ENCODE measurements at regions not wholly inside any gene's neighbourhood (a gene's known extent, or its start where the extent isn't known, plus 50 kb on each side); places are given as distances from the start of the nearest gene placed in this dataset.
A peak's percentile ranks its signal among the peaks of the same experiment; 100 is the strongest.

- Histone ChIP-seq H3K9me3 (replicated peaks in 1 of 11) (peaks cover 2 to 14% (median 8%) of the 10 kb centered on the region in 11 experiments; a peak in 18 of 22 replicates), H4K20me1 (no peaks in the 10 kb centered on the region), H3K27ac (peak overlapping the region in 3 of 11 experiments; percentile 68 to 81 (median 80); a peak in 6 of 22 replicates), H3K27me3 (no peaks in the 10 kb centered on the region), H3K4me2 (peak overlapping the region in 3 of 11 experiments; percentile 60 to 90 (median 89); a peak in 6 of 22 replicates), H3K36me3 (no peaks in the 10 kb centered on the region), H3K9ac (peak overlapping the region in 3 of 11 experiments; percentile 46 to 66 (median 58); a peak in 5 of 22 replicates), H3K4me1 (peaks cover 0 to 39% (median 0%) of the 10 kb centered on the region in 10 experiments; a peak in 6 of 20 replicates), H3K4me3 (peak overlapping the region in 1 of 10 experiments; percentile 35; a peak in 3 of 20 replicates)
- TF ChIP-seq Cebpa-rat (IDR thresholded peaks at IDR 0.05), result no peak
Measured at GRCh38 chr17:69853541-69854224, 221.3 kb upstream of the KCNJ16 start.

GRCh38 chr17:69854225-69854780 is 220.7 kb upstream of the KCNJ16 start:
- Histone ChIP-seq H3K4me1 (peaks cover 0 to 39% (median 0%) of the 10 kb centered on the region in 10 experiments; a peak in 6 of 20 replicates), H3K27ac (peak overlapping the region in 3 of 11 experiments; percentile 68 to 81 (median 80); a peak in 6 of 22 replicates), H3K9me3 (replicated peaks in 1 of 11) (peaks cover 6 to 19% (median 11%) of the 10 kb centered on the region in 11 experiments; a peak in 18 of 22 replicates), H3K27me3 (no peaks in the 10 kb centered on the region), H3K9ac (peak overlapping the region in 3 of 11 experiments; percentile 46 to 66 (median 58); a peak in 5 of 22 replicates), H3K4me3 (no peak overlapping the region), H3K4me2 (peak overlapping the region in 3 of 11 experiments; percentile 60 to 90 (median 89); a peak in 6 of 22 replicates), H4K20me1 (no peaks in the 10 kb centered on the region), H3K36me3 (no peaks in the 10 kb centered on the region)
- TF ChIP-seq Cebpa-rat (IDR thresholded peaks at IDR 0.05), result no peak

GRCh38 chr17:69856946-69857345 is 218.1 kb upstream of the KCNJ16 start:
- Histone ChIP-seq H3K36me3 (no peaks in the 10 kb centered on the region), H3K4me1 (peaks cover 0 to 36% (median 0%) of the 10 kb centered on the region in 10 experiments; a peak in 6 of 20 replicates), H3K4me3 (no peak overlapping the region), H3K4me2 (no peak overlapping the region), H3K9me3 (replicated peaks in 1 of 11) (peaks cover 13 to 26% (median 20%) of the 10 kb centered on the region in 11 experiments), H3K27me3 (no peaks in the 10 kb centered on the region), H3K27ac (no peak overlapping the region), H4K20me1 (no peaks in the 10 kb centered on the region), H3K9ac (no peak overlapping the region)
- no peak for TF ChIP-seq Cebpa-rat (IDR thresholded peaks at IDR 0.05)

- no peak for TF ChIP-seq Cebpa-rat (IDR thresholded peaks at IDR 0.05)
- Histone ChIP-seq H3K27ac (no peak overlapping the region), H3K4me3 (no peak overlapping the region)
Measured at GRCh38 chr17:69857412-69857835, 217.6 kb upstream of the KCNJ16 start.

GRCh38 chr17:69858460-69858859 is 216.6 kb upstream of the KCNJ16 start:
- Histone ChIP-seq H3K27ac (no peak overlapping the region), H3K36me3 (no peaks in the 10 kb centered on the region), H3K4me2 (no peak overlapping the region), H3K9me3 (replicated peaks in 1 of 11) (peaks cover 13 to 26% (median 20%) of the 10 kb centered on the region in 11 experiments), H3K4me3 (no peak overlapping the region), H3K4me1 (peaks cover 0 to 21% (median 0%) of the 10 kb centered on the region in 10 experiments; a peak in 6 of 20 replicates), H3K9ac (no peak overlapping the region), H4K20me1 (no peaks in the 10 kb centered on the region), H3K27me3 (no peaks in the 10 kb centered on the region)
- no peak for TF ChIP-seq Cebpa-rat (IDR thresholded peaks at IDR 0.05)

More at GRCh38 chr17:69857412-69857835, 217.6 kb upstream of the KCNJ16 start:
- no peak overlapping the region for H3K4me2 ChIP-seq
- peaks cover 0 to 31% (median 0%) of the 10 kb centered on the region in 10 experiments; a peak in 6 of 20 replicates for H3K4me1 ChIP-seq
- H3K36me3 ChIP-seq, result no peaks in the 10 kb centered on the region
- no peak overlapping the region for H3K9ac ChIP-seq
- H3K27me3 ChIP-seq, result no peaks in the 10 kb centered on the region
- no peaks in the 10 kb centered on the region for H4K20me1 ChIP-seq
- H3K9me3 ChIP-seq (replicated peaks in 1 of 11), result peaks cover 13 to 26% (median 20%) of the 10 kb centered on the region in 11 experiments

GRCh38 chr17:69860142-69860680 is 214.8 kb upstream of the KCNJ16 start:
- H3K27ac ChIP-seq, result no peak overlapping the region
- H3K4me2 ChIP-seq, result no peak overlapping the region
- H3K9ac ChIP-seq, result no peak overlapping the region
- H3K36me3 ChIP-seq, result no peaks in the 10 kb centered on the region
- no peak for TF ChIP-seq Cebpa-rat (IDR thresholded peaks at IDR 0.05)
- no peaks in the 10 kb centered on the region for H3K27me3 ChIP-seq
- H3K4me1 ChIP-seq, result peaks cover 0 to 7% (median 0%) of the 10 kb centered on the region in 10 experiments; a peak in 4 of 20 replicates
- H4K20me1 ChIP-seq, result no peaks in the 10 kb centered on the region
- H3K9me3 ChIP-seq (replicated peaks in 1 of 11), result peaks cover 13 to 26% (median 20%) of the 10 kb centered on the region in 11 experiments
- no peak overlapping the region for H3K4me3 ChIP-seq

- Histone ChIP-seq H3K36me3 (no peaks in the 10 kb centered on the region), H3K27ac (no peak overlapping the region), H3K4me2 (no peak overlapping the region), H3K9ac (no peak overlapping the region), H3K4me3 (no peak overlapping the region), H3K27me3 (no peaks in the 10 kb centered on the region), H3K4me1 (no peaks in the 10 kb centered on the region), H3K9me3 (replicated peaks in 1 of 11) (peaks cover 4 to 29% (median 21%) of the 10 kb centered on the region in 11 experiments; a peak in 20 of 22 replicates), H4K20me1 (no peaks in the 10 kb centered on the region)
- TF ChIP-seq Cebpa-rat (IDR thresholded peaks at IDR 0.05), result no peak
Measured at GRCh38 chr17:69864462-69864861, 210.6 kb upstream of the KCNJ16 start.

- Histone ChIP-seq H4K20me1 (no peaks in the 10 kb centered on the region), H3K9ac (no peak overlapping the region), H3K27me3 (no peaks in the 10 kb centered on the region), H3K4me2 (no peak overlapping the region), H3K4me1 (peaks cover 0 to 14% (median 0%) of the 10 kb centered on the region in 10 experiments; a peak in 4 of 20 replicates), H3K9me3 (replicated peaks in 1 of 11) (peaks cover 4 to 19% (median 13%) of the 10 kb centered on the region in 11 experiments; a peak in 18 of 22 replicates), H3K4me3 (no peak overlapping the region), H3K36me3 (no peaks in the 10 kb centered on the region), H3K27ac (no peak overlapping the region)
- TF ChIP-seq Cebpa-rat (IDR thresholded peaks at IDR 0.05), result no peak
Measured at GRCh38 chr17:69869667-69870066, 205.4 kb upstream of the KCNJ16 start.

- H3K9ac ChIP-seq, result no peak overlapping the region
- H4K20me1 ChIP-seq, result no peaks in the 10 kb centered on the region
- TF ChIP-seq Cebpa-rat (IDR thresholded peaks at IDR 0.05), result no peak
- H3K4me3 ChIP-seq, result no peak overlapping the region
- no peaks in the 10 kb centered on the region for H3K27me3 ChIP-seq
- H3K4me2 ChIP-seq, result peak overlapping the region in 1 of 11 experiments; percentile 45; a peak in 1 of 22 replicates
- H3K36me3 ChIP-seq, result no peaks in the 10 kb centered on the region
- H3K27ac ChIP-seq, result no peak overlapping the region
- peaks cover 0 to 17% (median 0%) of the 10 kb centered on the region in 10 experiments; a peak in 4 of 20 replicates for H3K4me1 ChIP-seq
- peaks cover 4 to 19% (median 13%) of the 10 kb centered on the region in 11 experiments; a peak in 18 of 22 replicates for H3K9me3 ChIP-seq (replicated peaks in 1 of 11)
Measured at GRCh38 chr17:69870091-69870530, 204.9 kb upstream of the KCNJ16 start.

Data from BLaER1 treated with 17β-estradiol and CSF1 and Interleukin-3, amounts not matched to agents 10 nM and 100 nM (cell line).